IMR-90 (cell line): ENCODE measurements at regions not wholly inside any gene's neighbourhood (a gene's known extent, or its start where the extent isn't known, plus 50 kb on each side); places are given as distances from the start of the nearest gene placed in this dataset.

ENCODE experiments used
- ATAC-seq: fragments of 200-7000 bp; cut with Tn5 transposase; 2 replicates; pipeline ENCODE4 v1.9.1; 2020; ENCODE audit warnings: low read depth, mild to moderate bottlenecking, moderate library complexity
- BruUV-seq: library from RNA; stranded (reverse); fragments of 400-500 nt; replicated peaks from 2 replicates; lab custom pipeline; 2021; lab: Mats Ljungman, UMichigan
- CTCF ChIA-PET: fragments of 300-600 bp; formaldehyde crosslinking; extraction: SDS; loops from one replicate; lab custom pipeline; 2021; ENCODE audit warnings: antibody characterized with exemption; lab: Yijun Ruan, JAX
- POLR2A ChIA-PET: fragments of 300-600 bp; sonication (Branson Sonifier 250); formaldehyde crosslinking; loops from one replicate; lab custom pipeline; 2022; ENCODE audit warnings: antibody characterized with exemption; ENCODE audit not compliant: unreplicated experiment; lab: Charles Lee
- DNase-seq: peaks from one replicate; pipeline ENCODE4 v3.0.0; 2013
- H2AFZ ChIP-seq: replicated peaks from 2 replicates; pipeline ENCODE3; 2013; ENCODE audit warnings: low read length, mild to moderate bottlenecking; ENCODE audit not compliant: poor library complexity
- H2AK5ac ChIP-seq: 2 replicates; pipeline ENCODE4 v1.6.1; 2013; ENCODE audit warnings: low read depth, low read length, inconsistent platforms
- H2AK9ac ChIP-seq: replicated peaks from 2 replicates; pipeline ENCODE3; 2013; ENCODE audit warnings: mild to moderate bottlenecking, low read depth, low read length, moderate library complexity; ENCODE audit not compliant: poor library complexity
- H2BK120ac ChIP-seq: 2 replicates; pipeline ENCODE4 v1.6.1; 2013; ENCODE audit warnings: low read depth, low read length, inconsistent platforms
- H2BK15ac ChIP-seq: 3 replicates; pipeline ENCODE4 v1.6.1; 2013; ENCODE audit warnings: low read depth, low read length, inconsistent platforms
- H2BK20ac ChIP-seq: 2 replicates; pipeline ENCODE4 v1.6.1; 2013; ENCODE audit warnings: low read depth, mild to moderate bottlenecking, inconsistent platforms, low read length, moderate library complexity
- H2BK5ac ChIP-seq: 2 replicates; pipeline ENCODE4 v1.6.1; 2013; ENCODE audit warnings: mild to moderate bottlenecking, low read depth, low read length, inconsistent platforms; ENCODE audit not compliant: poor library complexity, severe bottlenecking
- H3K14ac ChIP-seq: replicated peaks from 2 replicates; pipeline ENCODE4 v1.6.1; 2013; ENCODE audit warnings: low read depth, low read length, inconsistent platforms
- H3K18ac ChIP-seq: 2 replicates; pipeline ENCODE4 v1.6.1; 2013; ENCODE audit warnings: low read depth, low read length, control low read depth
- H3K23ac ChIP-seq: 2 replicates; pipeline ENCODE4 v1.6.1; 2013; ENCODE audit warnings: low read depth, low read length, inconsistent platforms
- H3K27ac ChIP-seq: 2 replicates; pipeline ENCODE4 v1.5.1; 2013; ENCODE audit warnings: mild to moderate bottlenecking, control low read depth, low read length; ENCODE audit not compliant: insufficient read depth
- H3K27me3 ChIP-seq: 2 replicates; pipeline ENCODE4 v1.6.1; 2013; ENCODE audit warnings: low read length; ENCODE audit not compliant: control insufficient read depth, insufficient read depth
- H3K36me3 ChIP-seq: 2 replicates; pipeline ENCODE4 v1.6.1; 2013; ENCODE audit warnings: low read length, mixed read lengths; ENCODE audit not compliant: control insufficient read depth, insufficient read depth
- H3K4ac ChIP-seq: 2 replicates; pipeline ENCODE4 v1.6.1; 2013; ENCODE audit warnings: low read depth, low read length, inconsistent platforms
- H3K4me1 ChIP-seq: 2 replicates; pipeline ENCODE4 v1.6.1; 2013; ENCODE audit warnings: low read length, mixed read lengths; ENCODE audit not compliant: control insufficient read depth, insufficient read depth
- H3K4me2 ChIP-seq: 2 replicates; pipeline ENCODE4 v1.6.1; 2013; ENCODE audit warnings: low read depth, mild to moderate bottlenecking, control low read depth, low read length, moderate library complexity
- H3K4me3 ChIP-seq: 2 replicates; pipeline ENCODE4 v1.5.1; 2013; ENCODE audit warnings: low read depth, mild to moderate bottlenecking, control low read depth, low read length, moderate library complexity; ENCODE audit not compliant: insufficient read depth
- H3K56ac ChIP-seq: 2 replicates; pipeline ENCODE4 v1.6.1; 2013; ENCODE audit warnings: low read length, inconsistent platforms; ENCODE audit not compliant: insufficient read depth; ENCODE audit errors: extremely low read depth
- H3K79me1 ChIP-seq, 2 experiments: 2 replicates each; pipeline ENCODE4 v1.6.1; 2013; ENCODE audit warnings: low read length in 2 of 2, inconsistent platforms in 1 of 2, low read depth in 1 of 2
- H3K9ac ChIP-seq: 2 replicates; pipeline ENCODE4 v1.6.1; 2013; ENCODE audit warnings: low read depth, low read length, control low read depth
- H3K9me1 ChIP-seq: 2 replicates; pipeline ENCODE4 v1.6.1; 2013; ENCODE audit warnings: low read length, inconsistent platforms; ENCODE audit not compliant: insufficient read depth
- H3K9me3 ChIP-seq: 2 replicates; pipeline ENCODE4 v1.6.1; 2013; ENCODE audit warnings: low read length; ENCODE audit not compliant: control insufficient read depth, insufficient read depth
- H4K20me1 ChIP-seq: 2 replicates; pipeline ENCODE4 v1.6.1; 2013; ENCODE audit warnings: low read length, inconsistent platforms; ENCODE audit not compliant: insufficient read depth
- H4K5ac ChIP-seq: 2 replicates; pipeline ENCODE4 v1.6.1; 2013; ENCODE audit warnings: mild to moderate bottlenecking, low read depth, low read length, control low read depth
- H4K8ac ChIP-seq, 2 experiments: 2 replicates each; pipeline ENCODE4 v1.6.1; 2013; ENCODE audit warnings: low read depth in 2 of 2, low read length in 2 of 2, control low read depth in 1 of 2, inconsistent platforms in 1 of 2
- H4K91ac ChIP-seq: 2 replicates; pipeline ENCODE4 v1.6.1; 2013; ENCODE audit warnings: low read depth, low read length, inconsistent platforms; ENCODE audit not compliant: insufficient read depth
- BHLHE40 ChIP-seq: fragments of 150-350 bp; IDR thresholded peaks from 2 replicates; pipeline ENCODE4 v1.6.1; 2016; ENCODE audit warnings: mild to moderate bottlenecking, low read depth, low read length
- CEBPB ChIP-seq: IDR thresholded peaks from 2 replicates; pipeline ENCODE4 v1.6.1; 2012; ENCODE audit warnings: low read depth, low read length, improper control_type of control experiment
- CHD1 ChIP-seq: IDR thresholded peaks from 2 replicates; pipeline ENCODE4 v1.6.1; 2012; ENCODE audit warnings: low read depth, low read length, improper control_type of control experiment
- FOS ChIP-seq: fragments of 150-350 bp; IDR thresholded peaks from 2 replicates; pipeline ENCODE4 v1.6.1; 2016; ENCODE audit warnings: low read depth, low read length
- MAFK ChIP-seq: IDR thresholded peaks from 2 replicates; pipeline ENCODE4 v1.6.1; 2012; ENCODE audit warnings: low read depth, low read length, improper control_type of control experiment
- MAZ ChIP-seq: IDR thresholded peaks from 2 replicates; pipeline ENCODE4 v1.6.1; 2012; ENCODE audit warnings: low read depth, mild to moderate bottlenecking, low read length, improper control_type of control experiment, moderate library complexity, borderline replicate concordance
- MXI1 ChIP-seq: IDR thresholded peaks from 2 replicates; pipeline ENCODE4 v1.6.1; 2012; ENCODE audit warnings: low read depth, mild to moderate bottlenecking, low read length, moderate library complexity, borderline replicate concordance
- NFE2L2 ChIP-seq: fragments of 150-350 bp; IDR thresholded peaks from 2 replicates; pipeline ENCODE4 v1.6.1; 2016; ENCODE audit warnings: low read depth, mild to moderate bottlenecking, low read length
- POLR2A ChIP-seq: IDR thresholded peaks from 2 replicates; pipeline ENCODE4 v1.6.1; 2012; ENCODE audit warnings: mild to moderate bottlenecking, low read depth, low read length
- RAD21 ChIP-seq: IDR thresholded peaks from 2 replicates; pipeline ENCODE4 v1.6.1; 2012; ENCODE audit warnings: low read length, improper control_type of control experiment
- RCOR1 ChIP-seq: IDR thresholded peaks from 2 replicates; pipeline ENCODE4 v1.6.1; 2012; ENCODE audit warnings: mild to moderate bottlenecking, low read length, improper control_type of control experiment; ENCODE audit not compliant: insufficient replicate concordance
- RFX5 ChIP-seq: IDR thresholded peaks from 2 replicates; pipeline ENCODE4 v1.8.0; 2012; ENCODE audit warnings: low read depth, mild to moderate bottlenecking, low read length, moderate library complexity
- SMC3 ChIP-seq: fragments of 150-350 bp; IDR thresholded peaks from 2 replicates; pipeline ENCODE4 v1.6.1; 2016; ENCODE audit warnings: low read depth, mild to moderate bottlenecking, antibody characterized with exemption, low read length, moderate library complexity
- WGBS, 2 experiments: methylation state at CpG; one replicate each; pipeline versions ENCODE4 v1.1.5 to v1.1.7; 2013; ENCODE audit warnings: missing lambda C conversion rate in 2 of 2; ENCODE audit not compliant: insufficient read length in 1 of 2; ENCODE audit errors: extremely low coverage in 2 of 2; 5-methylcytosine and 5-hydroxymethylcytosine counted together
- dilution Hi-C: fragments of 300-500 bp; cut with HindIII; formaldehyde crosslinking; loops from one replicate; pipeline ENCODE4 v1.14.3; 2018; ENCODE audit warnings: low sequenced_read_pairs; ENCODE audit not compliant: unreplicated experiment
- in situ Hi-C: fragments of 300-500 bp; cut with MboI; formaldehyde crosslinking; loops from 3 replicates; pipeline ENCODE4 v1.14.3; 2019; ENCODE audit warnings: low sequenced_read_pairs, inconsistent platforms, mixed read lengths
- intact Hi-C: fragments of 100-400 bp; cut with micrococcal nuclease; formaldehyde crosslinking; loops from 2 replicates; pipeline ENCODE4 v1.10.0; 2022
- TF ChIP-seq, protein P1 (sequence below): fragments of 150-350 bp; IDR thresholded peaks from 2 replicates; pipeline ENCODE4 v1.6.1; 2016; ENCODE audit warnings: low read depth, mild to moderate bottlenecking, low read length, moderate library complexity, borderline replicate concordance
- TF ChIP-seq, protein P2 (sequence below): fragments of 150-350 bp; IDR thresholded peaks from 2 replicates; pipeline ENCODE4 v1.6.1; 2017; ENCODE audit warnings: mild to moderate bottlenecking, antibody characterized with exemption, low read length, low read depth

- Histone ChIP-seq H4K5ac (no peak overlapping the region), H3K9me1 (no peaks in the 10 kb centered on the region), H2AK9ac (no peak overlapping the region), H3K9ac (no peak overlapping the region), H3K4ac (no peak overlapping the region), H3K18ac (no peak overlapping the region), H4K20me1 (no peaks in the 10 kb centered on the region), H3K79me1 (no peaks in the 10 kb centered on the region), H4K91ac (no peak overlapping the region), H3K4me1 (no peaks in the 10 kb centered on the region), H3K27ac (no peak overlapping the region), H2BK120ac (no peak overlapping the region), H2BK20ac (no peak overlapping the region), H3K9me3 (peaks cover 5% of the 10 kb centered on the region; the same call in 1 of the 2 replicates), H3K4me2 (no peak overlapping the region), H3K23ac (no peak overlapping the region), H3K56ac (no peak overlapping the region), H2AFZ (no peak overlapping the region), H3K27me3 (no peaks in the 10 kb centered on the region), H4K8ac (no peak overlapping the region), H2BK15ac (no peak overlapping the region), H3K36me3 (no peaks in the 10 kb centered on the region), H2BK5ac (no peak overlapping the region), H2AK5ac (no peak overlapping the region), H3K14ac (no peak overlapping the region), H3K4me3 (no peak overlapping the region)
- no peak for DNase-seq
- intact Hi-C loops: no loop called here
- dilution Hi-C loops: no loop called here
- ChIA-PET CTCF (no interaction called here), POLR2A (no interaction called here)
- TF ChIP-seq MAFK (no peak), RCOR1 (no peak), MAZ (no peak), CHD1 (no peak), FOS (no peak), RFX5 (no peak), POLR2A (no peak), MXI1 (no peak), SMC3 (no peak), RAD21 (no peak), NFE2L2 (no peak), BHLHE40 (no peak), CEBPB (no peak)
- TF ChIP-seq, protein P1, sequence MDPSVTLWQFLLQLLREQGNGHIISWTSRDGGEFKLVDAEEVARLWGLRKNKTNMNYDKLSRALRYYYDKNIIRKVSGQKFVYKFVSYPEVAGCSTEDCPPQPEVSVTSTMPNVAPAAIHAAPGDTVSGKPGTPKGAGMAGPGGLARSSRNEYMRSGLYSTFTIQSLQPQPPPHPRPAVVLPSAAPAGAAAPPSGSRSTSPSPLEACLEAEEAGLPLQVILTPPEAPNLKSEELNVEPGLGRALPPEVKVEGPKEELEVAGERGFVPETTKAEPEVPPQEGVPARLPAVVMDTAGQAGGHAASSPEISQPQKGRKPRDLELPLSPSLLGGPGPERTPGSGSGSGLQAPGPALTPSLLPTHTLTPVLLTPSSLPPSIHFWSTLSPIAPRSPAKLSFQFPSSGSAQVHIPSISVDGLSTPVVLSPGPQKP: no peak
- TF ChIP-seq, protein P2, sequence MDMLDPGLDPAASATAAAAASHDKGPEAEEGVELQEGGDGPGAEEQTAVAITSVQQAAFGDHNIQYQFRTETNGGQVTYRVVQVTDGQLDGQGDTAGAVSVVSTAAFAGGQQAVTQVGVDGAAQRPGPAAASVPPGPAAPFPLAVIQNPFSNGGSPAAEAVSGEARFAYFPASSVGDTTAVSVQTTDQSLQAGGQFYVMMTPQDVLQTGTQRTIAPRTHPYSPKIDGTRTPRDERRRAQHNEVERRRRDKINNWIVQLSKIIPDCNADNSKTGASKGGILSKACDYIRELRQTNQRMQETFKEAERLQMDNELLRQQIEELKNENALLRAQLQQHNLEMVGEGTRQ: no peak
- 50% methylated on average over 2 of the region's 7 CpGs; no CpG with 5 or more reads in 1 of the 2 experiments for WGBS, 2 experiments
- in situ Hi-C loops: no loop called here
- no TSS peak for BruUV-seq
- no peak for ATAC-seq
These were observed 578.4 kb upstream of the COX7C start for GRCh38 chr5:86039351-86039750.
